ELF-1 (cell line): ENCODE measurements at regions not wholly inside any gene's neighbourhood (a gene's known extent, or its start where the extent isn't known, plus 50 kb on each side); places are given as distances from the start of the nearest gene placed in this dataset.
"Not testable (repeated sequence)": the region's sequence is repeated elsewhere in the genome, so short reads cannot be mapped to it uniquely, and the experiment has no call there.

Experiments
- DNase-seq: peaks from one replicate; pipeline ENCODE4 v3.0.0-alpha.2; 2016; ENCODE audit warnings: low read depth, low spot score

DNA sequence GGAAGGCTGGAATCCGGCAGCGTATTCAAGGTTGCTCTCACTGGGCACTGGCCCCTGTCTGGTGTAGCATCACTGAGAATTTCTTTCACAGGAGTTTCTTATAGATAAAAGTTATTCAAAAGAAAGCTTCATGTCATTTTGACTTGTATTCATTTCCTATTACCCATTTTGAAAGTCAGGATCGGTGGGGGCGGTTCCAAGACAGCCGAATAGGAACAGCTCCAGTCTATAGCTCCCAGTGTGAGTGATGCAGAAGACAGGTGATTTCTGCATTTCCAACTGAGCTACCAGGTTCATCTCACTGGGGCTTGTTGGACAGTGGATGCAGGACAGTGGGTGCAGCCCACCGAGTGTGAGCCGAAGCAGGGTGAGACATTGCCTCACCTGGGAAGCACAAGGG lies 51.5 kb upstream of the CDC42EP3 start:
- not testable (repeated sequence) for DNase-seq

DNA sequence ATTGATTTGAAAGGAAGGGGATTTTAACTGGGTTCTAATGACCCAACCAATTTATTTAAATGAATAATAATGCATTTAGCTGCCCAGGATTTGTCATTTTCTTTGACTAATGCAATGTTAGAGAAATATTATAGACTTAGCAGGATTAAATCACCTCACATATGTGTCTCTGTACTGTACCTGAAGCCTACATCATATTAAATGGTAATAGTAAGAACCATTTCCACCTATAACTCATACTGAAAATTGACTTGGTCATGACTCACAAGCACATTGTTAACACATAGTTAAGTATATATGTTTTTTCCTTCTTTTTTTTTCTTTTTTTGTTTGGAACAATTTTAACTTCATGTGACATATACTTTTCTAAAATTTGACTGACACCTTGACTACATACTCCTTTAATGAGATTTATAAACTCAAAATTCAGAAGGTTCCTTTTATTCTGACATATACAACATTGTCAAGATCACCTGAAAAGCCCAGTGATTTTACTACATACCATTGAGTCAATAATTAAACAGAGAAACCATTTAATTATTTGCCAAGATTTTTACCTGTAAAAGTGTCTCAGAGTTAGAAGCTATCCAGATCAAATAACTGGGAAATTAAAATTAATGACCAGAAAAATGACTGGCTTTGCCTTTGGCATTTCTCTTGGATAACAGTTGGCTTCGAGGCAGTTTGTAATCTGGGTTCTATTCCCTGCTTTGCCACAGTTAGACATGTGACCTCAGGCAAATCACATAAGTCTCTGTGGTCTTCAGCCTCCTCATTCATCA lies 58.8 kb upstream of the CDC42EP3 start:
- DNase-seq: no peak

DNA sequence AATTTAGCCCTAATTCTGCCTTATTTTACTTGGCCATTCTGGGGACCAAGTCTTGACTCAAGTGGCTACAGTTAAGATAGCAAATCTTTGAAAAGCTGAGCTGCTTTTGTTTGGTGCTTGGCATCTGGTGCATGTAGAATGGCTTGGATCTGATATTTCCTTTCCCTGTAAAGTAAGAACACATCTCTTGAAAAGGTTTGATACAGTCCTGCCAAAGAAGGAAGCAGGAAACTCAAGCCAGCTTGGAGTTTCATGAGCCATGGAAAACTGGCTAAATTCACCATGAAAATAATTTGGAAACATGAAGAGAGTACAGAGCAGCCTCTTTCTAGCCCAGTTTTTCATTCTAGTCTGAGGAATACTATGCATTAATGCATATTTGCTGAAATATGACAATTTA lies 61.0 kb upstream of the CDC42EP3 start:
- DNase-seq: not testable (repeated sequence)

DNA sequence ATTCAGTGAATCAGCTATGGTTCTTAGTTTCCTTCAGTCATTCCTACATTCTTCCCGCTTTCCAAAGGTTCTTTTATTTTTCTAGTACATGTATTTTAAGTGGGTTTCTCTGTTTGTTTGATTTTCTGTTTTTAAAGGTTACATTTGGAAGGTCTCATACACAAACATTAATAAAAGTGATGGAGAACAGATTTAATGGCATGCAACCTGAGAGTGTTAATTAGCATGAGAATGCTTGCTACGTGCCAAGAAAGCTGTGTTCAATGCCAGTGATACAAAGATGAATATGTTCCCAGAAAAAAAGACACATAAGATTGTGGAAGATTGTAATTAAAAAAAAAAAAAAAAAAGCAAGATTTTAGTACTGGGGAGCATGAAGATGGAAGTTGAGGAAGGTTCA lies 61.8 kb upstream of the CDC42EP3 start:
- no peak for DNase-seq

DNA sequence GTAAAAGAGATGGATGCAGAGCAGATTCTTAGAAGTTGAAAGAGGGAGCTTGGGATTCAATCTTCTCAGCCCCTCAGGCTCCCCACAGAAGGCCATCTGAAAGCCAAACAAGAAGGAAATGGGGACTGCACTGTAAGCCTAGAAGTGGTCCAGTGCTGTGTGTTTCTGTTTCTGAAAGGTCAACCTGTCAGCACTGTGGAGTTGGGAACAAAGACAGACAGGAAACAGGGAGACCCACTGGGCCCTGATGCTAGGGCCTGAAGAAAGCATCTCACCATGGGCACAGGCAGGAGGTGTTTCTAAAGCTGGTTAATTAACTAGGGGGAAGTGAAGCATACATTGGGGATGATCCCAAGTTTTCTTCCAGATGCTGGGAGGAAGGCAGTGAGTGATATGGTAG lies 62.5 kb upstream of the CDC42EP3 start:
- not testable (repeated sequence) for DNase-seq

DNA sequence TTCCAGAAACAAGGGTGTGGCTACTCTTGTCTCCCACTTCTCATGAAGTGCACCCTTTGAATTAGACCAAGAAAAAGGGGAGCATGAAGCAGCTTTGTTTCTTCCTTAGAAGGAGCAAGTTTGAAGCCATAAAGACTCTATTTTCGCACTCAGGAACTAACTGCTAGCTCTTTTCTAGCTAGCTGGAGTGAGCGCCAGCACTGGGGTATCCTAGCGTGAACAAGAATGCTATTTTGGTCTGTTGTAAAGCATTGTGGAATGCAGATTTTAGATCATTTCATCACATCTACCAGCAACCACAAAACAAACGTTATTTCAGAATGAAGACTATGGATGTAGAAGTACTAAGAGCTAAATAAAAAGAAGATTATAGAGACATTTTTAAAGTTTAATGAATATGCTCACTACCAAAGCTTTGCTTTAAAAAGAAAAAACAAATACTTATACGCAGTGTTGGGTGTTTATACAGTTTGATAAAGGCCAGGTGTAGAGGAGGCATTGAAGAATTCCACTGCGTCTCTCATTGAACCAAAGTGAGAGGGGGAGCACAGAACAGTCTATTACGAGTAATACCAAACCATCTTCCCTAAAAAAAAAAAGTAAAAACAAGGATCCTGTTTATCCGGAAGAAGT lies 63.6 kb upstream of the CDC42EP3 start:
- not testable (repeated sequence) for DNase-seq

DNA sequence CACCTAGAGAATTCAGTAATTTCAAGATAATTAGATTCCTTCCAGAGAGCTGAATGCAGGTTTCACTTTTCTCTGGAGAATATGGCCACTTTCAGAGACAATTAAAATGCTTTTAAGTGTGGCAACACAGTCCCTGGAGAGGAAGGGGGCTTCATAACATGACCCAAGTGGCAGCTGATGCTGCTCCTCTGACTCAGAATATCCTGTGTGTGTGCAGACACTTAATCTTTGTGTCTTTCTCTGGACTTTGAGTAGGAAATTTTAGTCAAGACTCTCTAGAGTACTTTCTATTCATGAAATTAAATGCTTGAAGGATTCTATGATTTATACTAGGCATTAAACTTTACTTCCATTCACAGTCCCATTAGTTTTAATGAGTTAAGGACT lies 64.1 kb upstream of the CDC42EP3 start:
- DNase-seq: not testable (repeated sequence)

DNA sequence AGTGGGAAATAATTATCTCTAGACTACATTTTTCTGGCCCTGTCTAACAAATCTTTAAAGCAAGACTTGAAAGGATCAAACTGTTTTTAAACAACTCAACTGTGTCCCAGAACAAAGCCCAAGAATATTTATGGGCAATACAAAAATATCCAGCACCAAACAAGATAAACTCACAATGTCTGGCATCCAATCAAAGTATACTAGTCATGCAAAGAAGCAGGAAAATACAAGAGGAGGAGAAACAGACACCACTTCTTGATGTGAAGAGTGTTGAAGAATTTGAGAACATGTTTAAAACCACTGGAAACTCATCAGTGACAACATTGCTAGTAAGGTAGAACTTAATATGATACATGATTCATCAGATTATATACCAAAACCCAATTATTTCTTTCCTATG lies 66.1 kb upstream of the CDC42EP3 start:
- DNase-seq: no peak

DNA sequence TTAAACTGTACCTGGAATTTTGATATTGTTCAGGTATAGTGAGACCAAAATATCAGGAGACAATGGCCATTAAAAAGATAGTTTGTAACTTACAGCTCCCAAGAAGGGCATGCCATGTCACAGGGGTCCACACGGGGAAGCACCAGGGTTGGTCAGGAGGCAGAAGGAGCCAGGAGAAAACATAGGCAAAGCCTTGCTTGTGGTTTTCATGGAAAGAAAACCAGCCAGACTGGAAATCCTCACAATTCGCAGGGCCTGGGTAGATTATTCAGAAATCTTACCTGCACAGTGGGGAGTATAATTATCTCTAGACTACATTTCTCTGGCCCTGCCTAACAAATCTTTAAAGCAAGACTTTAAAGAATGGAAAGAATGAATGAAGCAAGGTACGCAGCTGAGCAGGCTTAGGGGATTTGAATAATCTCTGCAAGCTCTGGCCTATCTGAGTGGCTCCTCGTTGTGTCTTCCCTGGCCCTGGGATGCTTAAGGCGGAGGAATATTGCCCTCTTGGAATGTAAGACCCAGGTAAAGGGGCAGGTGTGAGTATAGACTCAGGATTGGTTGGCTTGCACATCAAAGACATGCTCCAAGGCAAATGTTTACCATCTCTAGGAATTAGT lies 66.9 kb upstream of the CDC42EP3 start:
- DNase-seq: peak; percentile 30

DNA sequence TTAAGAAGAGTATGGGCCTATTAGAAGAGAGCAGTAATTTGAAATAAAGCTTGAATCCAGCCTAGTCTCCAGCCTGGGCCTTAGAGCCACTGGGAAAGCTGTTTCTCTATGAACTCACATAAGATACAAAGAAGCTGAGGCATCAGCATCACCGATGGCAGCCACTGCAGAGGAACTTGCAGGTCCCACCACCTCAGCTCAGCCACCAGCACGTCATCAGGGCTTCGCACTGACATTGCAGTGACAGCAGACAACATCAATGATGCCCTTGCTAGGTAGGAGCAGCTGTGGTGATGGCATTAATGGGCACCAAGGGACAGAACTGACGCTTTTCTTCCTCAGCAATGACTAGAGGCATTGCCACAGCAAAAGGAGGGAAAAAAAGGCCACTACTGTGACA lies 67.7 kb upstream of the CDC42EP3 start:
- no peak for DNase-seq

DNA sequence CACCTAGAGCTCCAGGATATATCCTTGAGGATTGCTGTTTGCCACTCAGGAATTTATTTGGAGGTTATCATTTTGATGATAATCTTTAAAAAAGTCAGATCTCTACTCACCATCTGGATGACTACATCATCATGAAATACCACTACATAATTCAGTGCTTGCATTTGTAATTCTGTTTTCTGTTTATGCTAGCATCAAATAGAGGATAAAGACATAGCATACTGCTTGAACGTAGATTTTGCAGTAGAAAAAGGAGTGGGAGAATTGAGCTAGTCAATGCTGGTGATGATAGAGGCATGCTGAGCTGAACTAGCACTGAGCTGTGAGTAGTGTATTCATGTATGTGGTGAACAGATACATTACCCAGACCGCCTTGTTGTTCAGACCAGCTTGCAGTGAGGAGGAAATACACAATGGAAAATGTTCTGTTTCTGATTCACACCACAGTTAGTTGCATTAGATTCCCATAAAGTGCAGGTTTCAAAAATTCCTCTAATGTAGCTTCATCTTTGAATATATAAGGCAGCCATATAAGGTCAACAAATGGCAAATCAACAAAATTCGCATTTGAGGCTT lies 68.8 kb upstream of the CDC42EP3 start:
- DNase-seq: no peak

DNA sequence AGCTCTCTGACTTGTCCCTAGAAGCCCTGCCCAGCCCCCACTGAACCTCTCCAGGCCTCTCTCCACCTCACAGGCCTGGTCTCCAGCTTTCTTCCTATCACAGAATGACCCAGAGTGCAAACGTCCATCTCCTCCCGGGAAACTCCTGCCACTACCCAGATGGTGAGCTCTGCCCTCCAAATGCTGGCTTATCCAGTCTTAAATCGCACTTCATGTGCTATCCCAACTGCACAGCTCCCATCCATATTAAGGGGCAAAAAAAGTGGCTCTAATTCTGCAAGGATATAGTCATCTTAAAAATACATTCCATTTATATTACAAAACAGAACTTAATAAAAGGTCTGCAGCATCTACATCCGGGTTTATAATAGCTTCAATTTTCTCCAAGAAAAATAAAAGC lies 70.8 kb upstream of the CDC42EP3 start:
- no peak for DNase-seq

DNA sequence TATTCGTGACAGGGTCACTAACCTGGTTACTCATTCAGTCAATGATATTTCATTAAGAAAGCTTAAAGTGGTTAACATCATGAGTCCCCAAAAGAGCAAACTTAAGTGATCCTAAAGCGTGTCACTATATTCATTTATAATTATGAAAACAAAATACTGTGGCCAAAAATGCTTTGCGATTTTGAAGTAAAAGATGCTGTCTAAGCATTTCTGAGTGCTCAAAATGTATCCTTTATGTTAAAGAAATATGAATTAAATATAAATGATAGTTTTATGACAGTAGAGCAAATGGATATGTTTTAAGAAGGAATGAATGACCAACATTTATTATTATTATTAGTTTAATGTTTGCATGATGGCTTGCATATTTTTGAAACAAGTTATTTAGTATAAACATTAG lies 72.6 kb upstream of the CDC42EP3 start:
- no peak for DNase-seq

DNA sequence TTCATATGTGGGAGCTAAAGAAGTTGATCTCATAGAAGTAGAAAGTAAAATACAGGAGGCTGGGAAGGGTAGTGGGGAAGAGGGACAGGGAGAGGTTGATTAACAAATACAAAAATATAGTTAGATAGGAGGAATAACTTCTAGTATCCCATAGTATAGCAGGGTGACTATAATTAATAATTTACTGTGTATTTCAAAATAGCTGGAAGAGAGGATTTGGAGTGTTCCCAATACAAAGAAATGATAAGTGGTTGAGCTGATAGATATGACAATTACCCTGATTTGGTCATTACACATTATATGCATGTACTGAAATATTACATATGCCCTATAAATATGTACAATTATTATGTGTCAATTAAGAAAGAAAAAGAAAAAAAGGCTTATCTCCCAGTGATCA lies 73.5 kb upstream of the CDC42EP3 start:
- not testable (repeated sequence) for DNase-seq

DNA sequence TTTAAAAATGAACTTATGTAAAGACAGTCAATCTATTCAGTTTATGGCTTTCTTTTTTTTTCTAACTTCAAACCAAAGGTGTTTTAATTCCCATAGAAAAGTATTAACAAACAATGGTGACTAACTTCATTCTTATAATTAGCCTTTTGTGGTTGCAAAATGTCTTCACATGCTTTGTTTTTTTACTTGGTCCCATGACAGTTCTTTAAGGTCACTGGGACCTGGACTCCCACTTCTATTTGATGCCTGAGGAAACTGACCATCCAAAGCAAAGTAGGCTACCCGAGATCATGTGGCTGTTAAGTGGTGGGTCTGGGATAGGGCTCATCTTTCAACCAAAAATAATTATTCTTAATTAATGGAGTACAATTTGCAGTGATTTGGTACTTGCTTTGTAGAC lies 74.6 kb upstream of the CDC42EP3 start:
- not testable (repeated sequence) for DNase-seq

DNA sequence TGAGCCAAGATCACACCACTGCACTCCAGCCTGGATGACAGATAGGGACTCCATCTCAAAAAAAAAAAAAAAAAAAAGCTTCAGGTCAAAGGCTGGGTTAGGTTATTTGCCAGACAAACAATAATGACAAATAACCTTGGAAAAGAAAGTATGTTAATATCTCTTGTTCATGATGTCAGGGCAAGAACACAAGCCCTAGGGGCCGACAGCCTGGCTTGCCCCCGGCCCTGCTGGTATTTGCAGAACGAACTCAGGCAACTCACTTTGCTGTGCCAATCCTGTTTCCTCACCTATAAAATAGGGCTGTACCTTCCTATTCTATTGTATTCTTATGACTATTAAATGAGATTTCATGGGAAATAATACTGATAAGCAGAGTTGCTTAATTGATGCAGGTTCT lies 75.4 kb upstream of the CDC42EP3 start:
- DNase-seq: no peak

DNA sequence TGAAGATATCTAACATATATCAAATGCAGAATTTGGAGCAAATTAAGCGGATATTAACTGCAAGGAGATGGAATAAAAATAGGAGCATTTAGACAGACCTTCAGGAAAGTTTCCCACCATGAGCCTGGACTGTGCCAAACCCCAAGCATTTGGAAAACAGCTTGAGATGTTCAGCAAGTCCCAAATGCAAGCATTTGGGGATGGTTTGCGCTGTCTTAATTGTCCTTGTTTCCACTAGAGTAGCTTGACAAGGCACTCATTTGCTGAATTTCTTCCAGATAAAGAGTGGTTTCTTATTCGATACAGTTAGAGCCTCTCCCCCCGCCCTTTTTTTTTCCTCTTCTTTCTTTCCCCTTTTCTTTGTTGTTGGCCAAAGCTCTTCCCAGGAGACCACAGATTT lies 77.1 kb upstream of the CDC42EP3 start:
- DNase-seq: no peak

DNA sequence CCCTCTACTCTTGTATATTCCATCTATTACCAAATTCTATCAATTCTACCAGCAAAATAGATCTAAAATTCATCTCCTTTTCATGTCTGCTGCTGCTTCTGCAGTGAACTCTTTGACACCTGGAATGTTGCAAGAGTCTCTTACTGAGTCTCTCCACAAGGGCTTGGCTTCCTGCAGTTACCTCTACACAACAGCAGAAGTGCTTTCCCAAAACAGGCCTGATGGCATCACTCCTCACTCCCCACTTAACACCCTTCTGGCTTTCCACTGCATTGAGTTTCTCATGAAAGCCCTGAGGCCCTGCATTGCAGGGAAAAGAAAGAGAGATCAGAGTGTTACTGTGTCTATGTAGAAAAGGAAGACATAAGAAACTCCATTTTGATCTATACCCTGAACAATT lies 78.8 kb upstream of the CDC42EP3 start:
- not testable (repeated sequence) for DNase-seq

DNA sequence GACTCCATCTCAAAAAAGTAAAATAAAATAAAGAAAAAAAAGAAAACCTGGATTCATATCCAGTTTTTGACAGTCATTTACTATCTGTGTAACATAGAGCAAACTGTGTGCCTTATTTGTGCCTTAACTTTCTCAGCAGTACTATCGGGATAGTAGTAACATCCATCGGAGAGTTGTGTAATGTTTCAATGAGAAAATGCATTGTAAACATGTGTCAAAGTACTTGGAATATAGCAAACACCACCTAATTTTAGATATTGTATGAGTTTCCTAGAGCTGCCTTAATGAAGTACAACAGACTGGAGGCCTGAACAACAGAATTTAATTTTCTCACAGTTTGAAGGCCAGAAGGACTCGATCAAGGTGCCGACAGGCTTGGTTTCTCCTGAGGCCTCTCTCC lies 81.3 kb upstream of the CDC42EP3 start:
- no peak for DNase-seq

DNA sequence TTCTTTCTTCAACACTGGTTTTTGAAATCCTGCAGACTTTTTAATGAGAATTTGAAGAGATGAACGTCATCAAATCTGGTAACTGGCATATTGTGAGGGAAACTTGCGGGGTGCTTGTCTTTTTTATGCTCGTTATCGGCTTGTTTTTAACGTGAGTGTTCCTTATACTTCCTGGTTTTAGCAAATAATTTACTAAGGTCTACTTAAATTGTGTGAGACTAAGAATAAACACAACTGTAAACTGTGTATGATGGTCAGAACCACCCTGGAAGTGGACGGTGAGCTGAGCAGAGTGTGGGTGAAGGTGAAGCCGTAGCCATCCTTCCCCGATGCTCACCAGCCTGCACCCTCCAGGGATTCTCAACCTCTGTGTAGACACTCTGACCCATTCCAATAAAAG lies 82.3 kb upstream of the CDC42EP3 start:
- no peak for DNase-seq

DNA sequence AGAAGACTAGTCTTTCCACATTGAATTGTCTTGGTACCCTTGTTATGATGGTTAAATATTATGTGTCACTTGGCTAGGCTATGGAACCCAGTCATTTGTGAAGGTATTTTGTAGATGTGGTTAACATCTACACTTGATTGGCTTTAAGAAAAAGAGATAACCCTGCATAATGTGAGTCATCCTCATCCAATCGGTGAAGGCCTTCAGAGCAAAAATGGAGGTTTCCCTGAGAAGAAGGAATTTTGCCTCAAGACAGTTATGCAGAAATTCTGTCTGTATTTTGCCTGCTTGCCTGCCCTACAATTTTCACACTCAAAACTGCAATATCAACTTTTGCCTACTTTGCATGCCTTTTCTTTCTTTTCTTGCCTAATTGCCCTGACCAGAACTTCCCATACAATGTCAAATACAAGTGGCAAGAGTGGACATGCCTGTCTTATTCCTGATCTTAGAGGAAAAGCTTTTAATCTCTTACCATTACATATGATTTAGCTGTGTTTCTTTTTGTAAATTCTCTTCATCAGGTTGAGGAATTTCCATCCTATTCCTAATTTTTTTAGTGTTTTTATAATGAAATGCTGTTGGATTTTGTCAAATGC lies 84.6 kb upstream of the CDC42EP3 start:
- not testable (repeated sequence) for DNase-seq

DNA sequence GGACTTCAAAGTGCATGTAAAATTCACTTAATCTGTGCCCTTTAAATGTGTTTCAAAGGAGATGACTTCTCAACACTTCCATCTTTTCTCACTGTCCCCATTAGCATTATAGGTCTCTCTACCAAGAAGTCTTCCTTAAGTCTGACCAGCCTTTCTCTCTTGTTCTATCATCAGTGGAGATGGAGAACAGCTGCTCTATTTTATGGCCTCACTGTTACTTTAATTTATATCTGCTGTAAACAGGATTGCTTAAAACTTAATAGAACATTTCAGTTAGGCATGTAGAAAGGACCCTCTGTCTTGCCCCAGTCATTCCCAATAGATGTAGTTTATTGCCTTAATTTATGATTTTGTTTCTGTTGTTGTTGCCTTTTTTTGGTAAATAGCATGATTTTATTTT lies 86.0 kb upstream of the CDC42EP3 start:
- not testable (repeated sequence) for DNase-seq
